Skeletal muscle satellite cell (primary cell): ENCODE measurements at regions not wholly inside any gene's neighbourhood (a gene's known extent, or its start where the extent isn't known, plus 50 kb on each side); places are given as distances from the start of the nearest gene placed in this dataset.

Source experiments
- H3K27me3 ChIP-seq: 2 replicates; pipeline ENCODE4 v1.7.0; 2013; ENCODE audit warnings: low read length; ENCODE audit not compliant: control insufficient read depth, insufficient read depth
- H3K36me3 ChIP-seq: 2 replicates; pipeline ENCODE4 v1.7.0; 2013; ENCODE audit warnings: mild to moderate bottlenecking, control low read depth, low read length; ENCODE audit not compliant: insufficient read depth
- H3K4me1 ChIP-seq: 2 replicates; pipeline ENCODE4 v1.7.0; 2013; ENCODE audit warnings: low read length; ENCODE audit not compliant: control insufficient read depth, insufficient read depth
- H3K4me2 ChIP-seq: 2 replicates; pipeline ENCODE4 v1.7.0; 2013; ENCODE audit warnings: mild to moderate bottlenecking, low read length
- H3K4me3 ChIP-seq: 2 replicates; pipeline ENCODE4 v1.7.0; 2013; ENCODE audit warnings: low read length
- H3K9ac ChIP-seq: 2 replicates; pipeline ENCODE4 v1.7.0; 2013; ENCODE audit warnings: mild to moderate bottlenecking, low read depth, low read length, moderate library complexity
- H3K9me3 ChIP-seq: replicated peaks from 2 replicates; pipeline ENCODE4 v1.7.0; 2013; ENCODE audit warnings: mild to moderate bottlenecking, control low read depth, low read length

DNA sequence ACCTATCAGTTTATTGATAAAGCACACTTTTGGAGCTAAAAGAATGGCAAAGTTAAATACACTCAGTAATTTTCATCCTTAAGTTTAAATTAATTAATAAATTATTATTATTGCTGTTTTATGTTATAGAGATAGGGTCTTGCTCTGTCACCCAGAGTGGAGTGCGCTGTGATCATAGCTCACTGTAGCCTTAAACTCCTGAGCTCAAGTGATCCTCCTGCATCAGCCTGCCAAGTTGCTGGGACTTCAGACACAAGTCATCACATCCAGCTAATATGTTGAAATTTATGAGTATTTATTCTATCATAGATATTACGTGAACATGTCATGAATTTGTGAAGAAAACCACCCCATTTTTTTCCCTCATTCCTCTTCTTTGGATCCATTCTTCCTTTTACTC lies 64.2 kb downstream of the GJA1 start:
- H3K9me3 ChIP-seq = no peaks in the 10 kb centered on the region
- H3K9ac ChIP-seq = no peak overlapping the region
- H3K4me2 ChIP-seq = no peak overlapping the region
- no peaks in the 10 kb centered on the region for H3K27me3 ChIP-seq
- no peak overlapping the region for H3K4me3 ChIP-seq
- H3K36me3 ChIP-seq = no peaks in the 10 kb centered on the region
- peaks cover 15% of the 10 kb centered on the region for H3K4me1 ChIP-seq

DNA sequence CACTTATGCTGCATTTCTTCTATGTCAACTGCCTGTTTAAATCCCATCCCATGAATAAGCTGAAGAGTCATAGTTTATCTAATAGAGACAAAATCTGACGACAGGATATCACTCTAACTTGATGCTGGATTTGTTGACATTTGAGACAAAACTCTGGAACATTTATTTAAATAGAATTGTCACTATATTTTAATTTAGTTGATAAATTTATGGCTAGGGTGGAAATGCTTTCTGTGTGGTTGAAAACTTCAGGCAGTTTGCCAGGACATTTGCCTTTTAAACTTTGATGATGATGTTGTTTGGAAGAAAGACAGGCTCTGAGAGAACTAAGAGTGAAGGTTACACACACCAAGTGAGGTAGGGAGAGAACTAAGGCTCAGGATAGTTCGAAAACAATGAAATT lies 68.1 kb downstream of the GJA1 start:
- Histone ChIP-seq H3K4me1 (peaks cover 22% of the 10 kb centered on the region), H3K9ac (peak overlapping the region; percentile 59), H3K36me3 (no peaks in the 10 kb centered on the region), H3K27me3 (no peaks in the 10 kb centered on the region), H3K4me3 (no peak overlapping the region), H3K4me2 (peak overlapping the region; percentile 31), H3K9me3 (no peaks in the 10 kb centered on the region)

DNA sequence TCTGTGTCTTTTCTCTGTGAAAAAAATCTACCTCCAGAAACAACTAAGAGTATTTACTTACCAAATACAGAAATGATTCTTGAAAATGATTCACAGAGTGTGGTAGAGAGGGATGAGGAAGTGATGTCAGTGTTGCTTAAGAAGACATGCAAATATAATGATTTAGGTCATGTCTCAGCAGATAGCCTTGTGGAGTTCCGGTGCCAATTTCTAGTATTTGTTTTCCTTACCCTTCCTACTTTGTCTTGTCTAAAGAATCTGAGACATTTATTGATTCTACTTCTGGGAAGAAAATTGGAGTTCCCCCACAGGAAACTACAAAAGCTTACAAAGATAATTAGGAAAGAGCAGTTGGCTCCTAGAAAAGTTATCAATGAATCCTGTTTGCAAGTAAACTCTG lies 68.8 kb downstream of the GJA1 start:
- Histone ChIP-seq H3K36me3 (no peaks in the 10 kb centered on the region), H3K27me3 (no peaks in the 10 kb centered on the region), H3K4me3 (no peak overlapping the region), H3K9ac (peak overlapping the region; percentile 59), H3K4me1 (peaks cover 22% of the 10 kb centered on the region), H3K9me3 (no peaks in the 10 kb centered on the region), H3K4me2 (peak overlapping the region; percentile 31)

DNA sequence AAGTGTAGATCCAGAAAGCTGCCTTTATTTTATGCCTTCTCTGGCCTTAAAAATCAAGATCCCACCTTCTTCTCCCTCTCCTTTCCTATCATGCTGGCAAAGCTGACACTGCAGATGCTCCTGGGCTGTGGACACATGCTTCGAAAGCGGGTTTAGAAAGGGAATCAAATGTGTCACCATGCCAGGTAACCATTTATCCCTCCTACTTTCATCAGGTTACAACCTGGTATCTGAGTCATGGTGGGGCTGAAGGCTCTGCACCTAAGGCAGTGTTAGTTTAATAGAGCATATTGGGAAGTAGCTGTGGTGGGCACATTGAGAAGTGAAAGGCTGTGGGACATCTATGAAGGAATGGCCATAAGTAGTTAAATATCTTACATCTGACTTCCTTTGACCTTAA lies 69.8 kb downstream of the GJA1 start:
- Histone ChIP-seq H3K4me3 (no peak overlapping the region), H3K36me3 (no peaks in the 10 kb centered on the region), H3K4me1 (peaks cover 22% of the 10 kb centered on the region), H3K27me3 (no peaks in the 10 kb centered on the region), H3K4me2 (no peak overlapping the region), H3K9ac (no peak overlapping the region), H3K9me3 (no peaks in the 10 kb centered on the region)

DNA sequence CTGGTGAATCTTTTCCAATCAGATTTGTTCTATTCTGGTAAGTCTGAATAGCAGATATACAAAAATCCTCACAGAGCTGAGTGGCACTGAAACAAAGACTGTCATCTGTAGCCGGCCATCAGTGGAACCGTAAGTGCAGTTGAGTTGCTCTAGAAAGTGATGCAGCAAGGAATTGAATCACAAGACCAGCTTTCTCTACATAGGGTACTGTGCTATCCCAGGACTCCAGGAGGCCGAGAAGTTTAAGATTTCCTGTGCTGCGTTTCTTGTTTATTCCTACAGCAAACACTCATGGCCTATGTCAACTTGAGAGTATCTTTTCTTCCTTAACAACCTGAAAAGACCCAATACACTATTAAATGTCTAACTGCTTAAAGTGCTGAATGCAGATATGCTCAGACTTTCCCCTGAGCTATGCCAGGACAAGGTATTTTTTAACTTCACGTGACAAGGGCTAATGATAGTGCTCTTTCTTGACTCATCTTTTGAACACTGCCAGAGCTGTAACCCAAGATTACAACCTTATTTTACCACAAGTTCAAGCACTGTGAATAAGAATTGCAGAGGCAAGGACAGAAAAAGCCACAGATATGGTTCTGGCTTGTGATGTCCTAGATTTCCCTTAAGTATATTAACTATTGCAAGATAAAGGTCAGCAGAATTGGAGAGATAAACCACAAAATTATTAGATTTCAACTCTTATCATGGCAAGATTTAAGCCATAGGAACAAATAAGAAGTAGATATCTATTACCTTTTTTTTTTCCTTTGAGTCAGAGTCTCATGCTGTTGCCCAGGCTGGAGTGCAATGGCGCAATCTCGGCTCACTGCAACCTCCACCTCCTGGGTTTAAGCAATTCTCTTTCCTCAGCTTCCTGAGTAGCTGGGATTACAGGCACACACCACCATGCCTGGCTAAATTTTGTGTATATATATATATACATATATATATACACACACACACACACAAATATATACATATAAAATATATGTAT lies 71.6 kb downstream of the GJA1 start:
- Histone ChIP-seq H3K4me2 (no peak overlapping the region), H3K9ac (no peak overlapping the region), H3K4me3 (no peak overlapping the region), H3K4me1 (peaks cover 22% of the 10 kb centered on the region), H3K27me3 (no peaks in the 10 kb centered on the region), H3K36me3 (no peaks in the 10 kb centered on the region), H3K9me3 (no peaks in the 10 kb centered on the region)

DNA sequence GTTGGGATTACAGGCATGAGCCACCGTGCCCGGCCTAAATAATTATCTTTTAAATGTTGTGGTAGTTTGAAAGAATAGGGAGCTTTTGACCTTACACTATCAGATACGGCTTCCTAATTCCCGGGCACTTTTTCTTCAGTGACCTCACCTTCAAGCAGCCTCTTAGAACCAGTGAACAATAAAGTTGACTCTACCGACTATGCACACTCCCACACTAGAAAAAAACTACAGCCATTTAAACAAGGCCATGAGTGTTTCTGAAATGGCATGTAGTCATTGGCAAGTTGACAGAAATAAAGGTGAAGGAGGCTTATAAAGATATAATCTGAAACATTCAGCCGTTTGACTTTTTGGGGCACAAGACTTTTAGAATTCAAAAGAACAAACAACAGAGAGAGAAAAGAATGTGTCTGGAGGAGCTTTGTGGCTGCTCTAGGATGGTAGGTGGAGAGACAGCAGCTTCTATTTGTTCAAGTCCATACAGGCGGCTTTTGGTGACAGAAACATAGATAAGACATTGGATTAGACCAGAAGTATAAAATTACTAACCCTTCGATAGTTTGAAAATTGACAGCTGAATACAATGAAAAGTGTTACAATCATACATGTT lies 75.2 kb downstream of the GJA1 start:
- H3K9me3 ChIP-seq = no peaks in the 10 kb centered on the region
- H3K9ac ChIP-seq = no peak overlapping the region
- no peak overlapping the region for H3K4me3 ChIP-seq
- no peaks in the 10 kb centered on the region for H3K36me3 ChIP-seq
- H3K4me2 ChIP-seq = no peak overlapping the region
- no peaks in the 10 kb centered on the region for H3K27me3 ChIP-seq
- peaks cover 7% of the 10 kb centered on the region for H3K4me1 ChIP-seq

DNA sequence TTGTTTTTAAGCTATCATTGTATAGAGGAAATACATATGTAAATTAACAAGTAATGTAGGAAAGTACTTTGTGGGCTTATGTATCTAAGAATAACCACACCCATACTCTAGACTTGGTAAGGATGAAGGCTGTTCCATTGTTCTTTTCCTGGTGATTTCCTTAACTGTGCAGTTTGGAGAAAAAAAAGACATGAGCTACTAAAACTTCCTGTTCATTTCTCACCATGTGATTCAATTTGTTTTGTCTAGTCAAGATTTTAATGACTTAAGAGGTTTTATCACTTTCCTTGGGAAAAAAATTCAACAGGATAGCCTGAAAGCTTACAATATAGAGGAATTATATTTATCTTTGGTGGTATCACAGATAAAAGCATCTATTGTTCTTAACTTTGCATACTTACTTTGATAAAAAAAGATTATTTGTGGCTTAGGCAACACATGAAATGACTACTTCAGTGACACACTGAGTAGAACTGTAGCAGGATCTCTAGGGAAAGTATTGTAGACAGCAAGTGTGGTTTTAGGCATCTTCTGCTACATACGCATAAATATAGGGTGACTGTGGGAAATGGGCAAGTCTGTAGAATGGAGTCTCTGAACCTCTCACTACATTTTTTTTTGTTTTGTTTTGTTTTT lies 80.3 kb downstream of the GJA1 start:
- H3K27me3 ChIP-seq = no peaks in the 10 kb centered on the region
- H3K4me2 ChIP-seq = no peak overlapping the region
- no peak overlapping the region for H3K9ac ChIP-seq
- peaks cover 10% of the 10 kb centered on the region for H3K4me1 ChIP-seq
- no peak overlapping the region for H3K4me3 ChIP-seq
- no peaks in the 10 kb centered on the region for H3K36me3 ChIP-seq
- no peaks in the 10 kb centered on the region for H3K9me3 ChIP-seq

DNA sequence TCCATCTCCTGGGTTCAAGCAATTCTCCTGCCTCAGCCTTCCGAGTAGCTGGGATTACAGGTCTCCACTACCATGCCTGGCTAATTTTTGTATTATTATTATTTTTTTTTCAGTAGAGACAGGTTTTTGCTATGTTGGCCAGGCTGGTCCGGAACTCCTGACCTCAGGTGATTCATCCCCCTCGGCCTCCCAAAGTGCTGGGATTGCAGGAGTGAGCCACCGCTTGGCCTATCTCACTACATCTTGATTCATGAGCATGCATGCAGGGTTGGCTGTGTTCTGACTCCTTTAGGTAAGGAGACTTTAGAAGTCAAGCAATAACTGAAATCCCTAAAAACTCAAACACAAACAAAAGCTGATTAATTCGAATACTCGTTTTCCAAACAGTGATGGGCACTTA lies 80.9 kb downstream of the GJA1 start:
- H3K4me1 ChIP-seq = peaks cover 14% of the 10 kb centered on the region
- no peak overlapping the region for H3K4me3 ChIP-seq
- no peaks in the 10 kb centered on the region for H3K36me3 ChIP-seq
- no peaks in the 10 kb centered on the region for H3K9me3 ChIP-seq
- H3K4me2 ChIP-seq = no peak overlapping the region
- H3K9ac ChIP-seq = no peak overlapping the region
- no peaks in the 10 kb centered on the region for H3K27me3 ChIP-seq

DNA sequence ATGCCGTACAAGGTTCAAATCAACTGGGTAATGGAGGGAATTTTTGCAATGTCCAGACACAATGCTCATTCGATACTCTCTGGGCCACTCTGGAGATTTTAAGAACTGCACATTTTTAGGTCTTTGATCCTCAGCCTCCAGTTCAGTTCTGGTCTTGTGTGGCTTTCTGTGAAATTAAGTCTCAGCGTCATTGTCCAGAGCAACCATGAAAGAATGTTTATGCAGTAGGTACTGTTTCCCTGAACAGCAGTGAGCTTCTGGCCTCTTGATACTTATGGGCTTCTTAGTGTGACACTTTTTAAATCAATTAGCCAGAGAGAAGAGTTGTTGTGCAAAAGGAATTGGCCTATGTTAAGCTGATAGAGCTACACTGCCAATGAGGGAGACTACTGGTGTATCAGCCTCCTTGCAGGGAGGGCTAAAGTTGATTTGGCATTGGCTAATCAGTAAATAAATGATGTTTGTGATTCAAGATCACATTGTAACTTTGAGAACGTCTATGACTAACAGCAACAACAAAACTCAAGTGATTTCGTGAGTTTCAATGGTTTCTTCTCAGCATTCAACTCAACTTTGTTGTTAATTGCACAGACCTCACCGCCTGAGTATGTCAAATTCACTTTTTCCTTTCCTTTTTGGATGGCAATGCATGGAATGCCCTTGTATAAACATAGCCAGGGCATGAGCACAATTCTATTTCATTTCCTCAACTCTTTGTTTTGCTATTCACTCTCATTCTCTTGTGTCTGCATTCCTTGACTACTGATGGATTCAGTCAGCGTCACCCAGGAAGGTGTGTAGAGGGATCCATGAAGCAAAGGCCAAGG lies 85.1 kb downstream of the GJA1 start:
- Histone ChIP-seq H3K9ac (peak overlapping the region; percentile 83), H3K4me2 (peak overlapping the region; percentile 53), H3K27me3 (no peaks in the 10 kb centered on the region), H3K9me3 (no peaks in the 10 kb centered on the region), H3K36me3 (no peaks in the 10 kb centered on the region), H3K4me3 (peak overlapping the region; percentile 17), H3K4me1 (peaks cover 38% of the 10 kb centered on the region)

DNA sequence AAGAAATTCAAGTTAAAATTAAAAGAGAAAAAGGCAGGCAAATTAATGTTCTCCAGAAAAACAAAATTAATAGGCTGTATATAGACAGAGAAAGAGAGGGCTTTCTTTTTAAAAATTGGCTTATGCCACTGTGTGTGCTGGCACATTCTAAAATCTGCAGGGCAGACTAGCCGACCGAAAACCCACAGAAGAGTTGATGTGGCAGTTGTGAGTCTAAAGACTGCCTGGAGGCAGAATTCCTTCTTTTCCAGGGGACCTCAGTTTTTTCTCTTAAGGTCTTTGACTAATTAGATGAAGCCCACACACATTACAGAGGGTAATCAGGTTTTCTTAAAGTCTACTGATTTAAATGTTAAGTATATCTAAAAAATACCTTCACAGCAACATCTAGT lies 85.7 kb downstream of the GJA1 start:
- Histone ChIP-seq H3K4me3 (peak overlapping the region; percentile 9), H3K9ac (peak overlapping the region; percentile 83), H3K4me1 (peaks cover 38% of the 10 kb centered on the region), H3K9me3 (no peaks in the 10 kb centered on the region), H3K27me3 (no peaks in the 10 kb centered on the region), H3K4me2 (peak overlapping the region; percentile 53), H3K36me3 (no peaks in the 10 kb centered on the region)

DNA sequence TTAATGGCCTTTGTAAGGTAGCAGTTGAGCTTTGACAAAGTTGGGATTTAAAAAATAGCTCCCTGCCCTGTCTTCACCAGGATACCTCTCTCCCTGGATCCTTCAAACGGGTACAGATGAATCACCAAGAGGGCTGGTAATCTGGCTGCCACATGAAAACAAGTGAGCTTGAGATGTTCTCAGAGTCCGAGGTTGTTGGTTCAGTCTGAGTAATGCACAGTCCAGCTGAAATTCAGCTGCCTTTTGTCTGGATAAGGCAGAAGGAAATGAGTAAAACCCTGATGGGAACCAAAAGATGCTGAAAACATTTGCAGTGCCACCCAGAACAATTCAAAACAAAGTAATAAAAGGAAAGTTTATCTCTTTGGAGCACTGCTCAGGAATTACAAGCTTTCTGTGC lies 86.8 kb downstream of the GJA1 start:
- Histone ChIP-seq H3K4me2 (peak overlapping the region; percentile 73), H3K4me3 (peak overlapping the region; percentile 43), H3K9ac (peak overlapping the region; percentile 84), H3K27me3 (no peaks in the 10 kb centered on the region), H3K36me3 (no peaks in the 10 kb centered on the region), H3K9me3 (no peaks in the 10 kb centered on the region), H3K4me1 (peaks cover 38% of the 10 kb centered on the region)
